ENCODE measurements at regions not wholly inside any gene's neighbourhood (a gene's known extent, or its start where the extent isn't known, plus 50 kb on each side); places are given as distances from the start of the nearest gene placed in this dataset.

DNA sequence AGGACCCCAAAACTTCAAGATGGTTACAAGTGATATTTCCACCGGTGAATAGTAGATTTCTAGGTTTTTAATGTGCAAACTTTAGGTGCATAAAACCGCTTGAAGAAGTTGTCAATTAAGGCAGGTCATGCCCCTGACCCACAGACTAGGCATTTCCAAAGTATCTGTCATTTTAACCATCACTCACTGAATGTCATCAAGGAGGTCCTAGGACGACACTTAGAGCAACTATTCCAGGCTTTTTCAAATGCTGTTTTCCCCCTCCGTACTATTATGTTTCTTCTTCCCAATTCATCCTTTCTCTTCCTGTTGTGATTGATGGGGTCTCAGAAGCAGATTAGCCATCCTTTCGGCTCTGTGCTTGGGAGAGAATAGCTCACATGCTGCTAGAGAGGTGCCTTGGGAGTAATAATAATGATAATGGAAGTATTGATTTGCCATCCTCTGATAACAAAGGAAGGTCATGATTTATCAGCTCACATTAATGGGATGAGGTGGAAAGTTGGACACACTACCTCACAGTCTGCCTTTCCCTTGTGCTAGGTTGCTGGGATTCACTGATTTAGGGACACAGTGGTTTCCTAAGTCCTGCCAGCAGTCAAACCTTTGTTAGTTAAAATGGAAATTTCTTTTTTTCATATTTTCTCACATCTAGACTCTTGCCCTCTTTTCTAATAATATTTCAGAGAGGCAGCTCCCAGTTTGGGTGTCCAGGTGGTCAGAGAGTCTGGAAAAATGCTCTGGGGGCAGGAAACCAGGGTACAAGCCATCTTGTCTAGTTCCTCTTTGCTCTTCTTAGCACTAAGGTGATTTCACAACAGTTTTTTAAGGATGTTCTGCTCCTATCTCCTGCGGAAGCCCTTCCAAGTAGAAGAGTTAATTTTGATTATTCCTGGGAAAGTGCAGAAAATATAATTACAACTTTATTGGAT, 67.0 kb downstream of the PTTG1 start:
- TF ChIP-seq, protein P1, sequence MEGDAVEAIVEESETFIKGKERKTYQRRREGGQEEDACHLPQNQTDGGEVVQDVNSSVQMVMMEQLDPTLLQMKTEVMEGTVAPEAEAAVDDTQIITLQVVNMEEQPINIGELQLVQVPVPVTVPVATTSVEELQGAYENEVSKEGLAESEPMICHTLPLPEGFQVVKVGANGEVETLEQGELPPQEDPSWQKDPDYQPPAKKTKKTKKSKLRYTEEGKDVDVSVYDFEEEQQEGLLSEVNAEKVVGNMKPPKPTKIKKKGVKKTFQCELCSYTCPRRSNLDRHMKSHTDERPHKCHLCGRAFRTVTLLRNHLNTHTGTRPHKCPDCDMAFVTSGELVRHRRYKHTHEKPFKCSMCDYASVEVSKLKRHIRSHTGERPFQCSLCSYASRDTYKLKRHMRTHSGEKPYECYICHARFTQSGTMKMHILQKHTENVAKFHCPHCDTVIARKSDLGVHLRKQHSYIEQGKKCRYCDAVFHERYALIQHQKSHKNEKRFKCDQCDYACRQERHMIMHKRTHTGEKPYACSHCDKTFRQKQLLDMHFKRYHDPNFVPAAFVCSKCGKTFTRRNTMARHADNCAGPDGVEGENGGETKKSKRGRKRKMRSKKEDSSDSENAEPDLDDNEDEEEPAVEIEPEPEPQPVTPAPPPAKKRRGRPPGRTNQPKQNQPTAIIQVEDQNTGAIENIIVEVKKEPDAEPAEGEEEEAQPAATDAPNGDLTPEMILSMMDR (IDR thresholded peaks at IDR 0.05; ENCODE audit: low read depth, low read length): no peak
- in situ Hi-C loops (cut with HindIII; ENCODE audit: low sequenced_read_pairs): no loop called here
- H3K4me3 ChIP-seq (ENCODE audit: low read depth, low read length): no peak overlapping the region
- no peak for DNase-seq (ENCODE audit: low read depth, low spot score)

DNA sequence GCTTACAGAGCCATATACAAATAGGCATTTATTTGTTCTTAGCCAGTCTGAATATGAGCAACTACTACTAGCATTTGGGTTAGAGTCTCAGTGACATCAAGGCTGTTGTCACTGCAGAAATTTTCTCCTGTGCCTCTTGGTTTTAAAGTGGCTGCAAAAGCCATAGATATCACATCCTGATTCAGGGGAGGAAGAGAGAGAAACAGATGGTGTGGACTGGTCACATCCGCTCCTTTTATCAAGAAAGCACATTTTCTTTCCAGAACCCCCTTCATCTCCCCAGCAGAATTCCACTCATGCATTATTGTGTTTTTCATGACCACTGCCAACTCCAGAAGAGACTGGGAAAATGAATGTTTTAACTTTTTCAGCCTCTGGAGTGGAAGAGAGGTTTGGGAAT, 69.8 kb downstream of the PTTG1 start:
- no peak overlapping the region for H3K4me3 ChIP-seq (ENCODE audit: low read depth, low read length)
- in situ Hi-C loops (cut with HindIII; ENCODE audit: low sequenced_read_pairs): no loop called here
- DNase-seq (ENCODE audit: low read depth, low spot score): no peak
- TF ChIP-seq, protein P1 (IDR thresholded peaks at IDR 0.05; ENCODE audit: low read depth, low read length): no peak

DNA sequence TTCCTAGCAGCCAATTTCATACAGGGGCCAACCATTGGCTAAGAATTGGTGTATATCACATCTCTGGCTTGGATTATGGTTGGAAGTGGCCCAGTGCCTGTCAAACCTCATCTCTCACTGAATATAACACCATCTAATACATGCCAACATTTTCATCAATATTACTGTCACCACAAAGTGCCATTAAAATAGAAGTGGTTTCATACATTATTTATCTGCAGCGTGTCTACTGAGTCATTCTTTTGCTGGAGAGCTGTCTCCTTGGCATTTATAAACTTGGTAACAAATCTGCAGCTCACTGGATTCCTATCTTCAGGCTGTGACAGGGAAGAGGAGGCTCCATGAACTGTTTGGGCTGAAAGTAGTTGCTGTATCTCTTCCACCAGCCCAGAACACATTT, 70.9 kb downstream of the PTTG1 start:
- DNase-seq (ENCODE audit: low read depth, low spot score): no peak
- in situ Hi-C loops (cut with HindIII; ENCODE audit: low sequenced_read_pairs): no loop called here
- TF ChIP-seq, protein P1 (IDR thresholded peaks at IDR 0.05; ENCODE audit: low read depth, low read length): no peak
- no peak overlapping the region for H3K4me3 ChIP-seq (ENCODE audit: low read depth, low read length)

DNA sequence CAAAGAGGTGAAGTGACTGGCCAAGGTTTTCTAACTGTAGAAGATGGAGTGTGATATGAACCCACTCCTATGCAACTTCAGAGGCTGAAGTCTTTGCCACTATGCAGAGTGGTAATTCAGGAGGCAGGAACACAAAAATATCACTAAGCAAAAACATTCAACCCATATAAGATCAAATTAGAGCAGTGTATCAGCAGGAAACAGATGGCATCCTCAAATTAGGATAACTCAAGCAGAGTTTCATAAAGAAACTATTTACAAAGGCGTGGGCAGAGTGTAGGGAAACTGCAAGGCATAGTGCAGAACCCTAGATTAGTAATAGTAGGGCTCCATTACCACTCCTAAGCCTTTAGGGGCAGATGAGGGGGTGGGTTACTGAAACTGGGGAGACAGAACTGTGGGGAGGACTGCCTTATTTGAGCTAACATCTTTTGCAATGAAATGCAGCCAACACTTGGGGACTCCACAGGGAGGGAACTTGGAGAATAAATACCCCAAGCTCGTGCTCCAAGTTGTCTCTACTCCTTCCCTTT, 72.2 kb downstream of the PTTG1 start:
- DNase-seq (ENCODE audit: low read depth, low spot score): no peak
- in situ Hi-C loops (cut with HindIII; ENCODE audit: low sequenced_read_pairs): no loop called here
- H3K4me3 ChIP-seq (ENCODE audit: low read depth, low read length): no peak overlapping the region
- TF ChIP-seq, protein P1 (IDR thresholded peaks at IDR 0.05; ENCODE audit: low read depth, low read length): no peak

DNA sequence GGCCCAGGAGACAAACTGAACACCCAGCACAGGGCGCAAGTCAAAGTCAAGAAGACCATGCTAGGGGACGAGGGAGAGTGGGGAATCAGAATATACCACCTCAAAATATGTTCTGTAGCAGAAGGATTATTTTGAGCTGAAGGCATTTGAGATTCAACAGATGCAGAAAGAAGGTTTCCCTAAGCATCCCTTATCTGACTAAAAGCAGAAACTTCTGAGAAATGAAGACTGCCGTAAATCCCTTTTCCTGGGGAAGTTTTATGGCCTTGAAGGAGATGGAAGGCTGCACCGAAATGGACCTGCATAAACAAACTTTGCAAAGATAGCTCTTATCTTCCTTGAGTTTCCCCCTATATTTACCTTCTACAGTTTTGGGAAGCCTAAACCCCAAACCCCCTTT, 72.8 kb downstream of the PTTG1 start:
- H3K4me3 ChIP-seq (ENCODE audit: low read depth, low read length): no peak overlapping the region
- DNase-seq (ENCODE audit: low read depth, low spot score): no peak
- in situ Hi-C loops (cut with HindIII; ENCODE audit: low sequenced_read_pairs): no loop called here
- TF ChIP-seq, protein P1 (IDR thresholded peaks at IDR 0.05; ENCODE audit: low read depth, low read length): no peak

DNA sequence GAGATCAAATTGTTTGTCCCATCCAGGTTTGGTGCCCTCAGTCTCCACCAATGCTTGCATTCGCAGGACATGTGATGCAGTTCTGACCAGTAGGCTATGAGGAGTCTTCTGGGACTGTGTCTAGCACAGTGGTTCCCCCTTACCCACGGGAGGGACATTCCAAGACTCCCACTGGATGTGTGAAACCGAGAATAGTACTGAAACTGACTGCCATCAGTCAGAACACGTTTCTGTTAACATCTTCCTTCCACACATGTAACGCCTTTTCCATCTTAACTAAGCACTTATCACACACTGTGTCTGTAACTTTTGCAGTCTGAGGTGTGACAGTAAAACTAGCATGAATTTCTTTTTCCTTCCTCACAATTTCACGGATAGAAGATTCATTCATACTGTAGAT, 74.7 kb downstream of the PTTG1 start:
- no peak for DNase-seq (ENCODE audit: low read depth, low spot score)
- H3K4me3 ChIP-seq (ENCODE audit: low read depth, low read length): no peak overlapping the region
- TF ChIP-seq, protein P1 (IDR thresholded peaks at IDR 0.05; ENCODE audit: low read depth, low read length): no peak
- in situ Hi-C loops (cut with HindIII; ENCODE audit: low sequenced_read_pairs): no loop called here
